ENCODE measurements at regions not wholly inside any gene's neighbourhood (a gene's known extent, or its start where the extent isn't known, plus 50 kb on each side); places are given as distances from the start of the nearest gene placed in this dataset.

GRCh38 chr20:48277266-48277665, 492.0 kb upstream of the SULF2 start:
- no peaks in the 10 kb centered on the region for H3K9me3 ChIP-seq
- no peak overlapping the region for H3K4me3 Mint-ChIP-seq (ENCODE audit: unreplicated experiment)
- no peaks in the 10 kb centered on the region for H3K9me3 Mint-ChIP-seq (ENCODE audit: unreplicated experiment)
- ChIA-PET CTCF (interaction anchor here (0.5 kb wide), 1 partner anchor 50 kb away, joined by 3 read pairs; no protein-coding TSS in a partner anchor), POLR2A (no interaction called here)
- no peaks in the 10 kb centered on the region for H3K27me3 Mint-ChIP-seq (ENCODE audit: insufficient read depth, unreplicated experiment)
- no peaks in the 10 kb centered on the region for H3K36me3 Mint-ChIP-seq (ENCODE audit: insufficient read depth, unreplicated experiment)
- DNase-seq: peak in 1 of 2 experiments; percentile 26
- intact Hi-C loops (cut with micrococcal nuclease; ENCODE audit: unreplicated experiment): loop anchor here (10.0 kb wide), 1 partner anchor 908 kb away; the partner anchor contains the start of gene STAU1
- H3K27ac Mint-ChIP-seq (ENCODE audit: unreplicated experiment): no peak overlapping the region
- peaks cover 26% of the 10 kb centered on the region for H3K4me1 Mint-ChIP-seq (ENCODE audit: low read depth, unreplicated experiment)
- no peak for TF ChIP-seq CTCF (IDR thresholded peaks at IDR 0.05; ENCODE audit: insufficient read depth in 1 of 2, low read depth in 1 of 2, low read length in 1 of 2, severe bottlenecking in 1 of 2, unreplicated experiment in 1 of 2)
- H3K4me1 ChIP-seq: peaks cover 33% of the 10 kb centered on the region
- H3K27me3 ChIP-seq (replicated peaks; ENCODE audit: control insufficient read depth, insufficient read depth, low read length): no peaks in the 10 kb centered on the region
- H3K36me3 ChIP-seq (ENCODE audit: control insufficient read depth, insufficient read depth, low read length): no peaks in the 10 kb centered on the region
- no TSS peak for BruUV-seq (replicated peaks)
- no peak overlapping the region for H3K4me3 ChIP-seq (ENCODE audit: low read depth, low read length)

GRCh38 chr20:48276021-48276342, 490.7 kb upstream of the SULF2 start:
- Mint-ChIP-seq H3K4me1 (ENCODE audit: low read depth, unreplicated experiment) (peaks cover 26% of the 10 kb centered on the region), H3K27me3 (ENCODE audit: insufficient read depth, unreplicated experiment) (no peaks in the 10 kb centered on the region), H3K27ac (ENCODE audit: unreplicated experiment) (peak overlapping the region; percentile 20), H3K36me3 (ENCODE audit: insufficient read depth, unreplicated experiment) (no peaks in the 10 kb centered on the region), H3K4me3 (ENCODE audit: unreplicated experiment) (no peak overlapping the region), H3K9me3 (ENCODE audit: unreplicated experiment) (no peaks in the 10 kb centered on the region)
- BruUV-seq (replicated peaks): no TSS peak
- Histone ChIP-seq H3K4me1 (peaks cover 33% of the 10 kb centered on the region), H3K9me3 (no peaks in the 10 kb centered on the region), H3K4me3 (ENCODE audit: low read depth, low read length) (no peak overlapping the region), H3K27me3 (replicated peaks; ENCODE audit: control insufficient read depth, insufficient read depth, low read length) (no peaks in the 10 kb centered on the region), H3K36me3 (ENCODE audit: control insufficient read depth, insufficient read depth, low read length) (no peaks in the 10 kb centered on the region)
- no peak for TF ChIP-seq CTCF (IDR thresholded peaks at IDR 0.05; ENCODE audit: insufficient read depth in 1 of 2, low read depth in 1 of 2, low read length in 1 of 2, severe bottlenecking in 1 of 2, unreplicated experiment in 1 of 2)
- intact Hi-C loops (cut with micrococcal nuclease; ENCODE audit: unreplicated experiment): loop anchor here (10.0 kb wide), 1 partner anchor 909 kb away; the partner anchor contains the start of gene STAU1
- ChIA-PET CTCF (interaction anchor here (1.4 kb wide), 1 partner anchor 20 kb away, joined by 4 read pairs; no protein-coding TSS in a partner anchor), POLR2A (interaction anchor here (0.5 kb wide), 1 partner anchor 305 kb away, joined by 3 read pairs; no protein-coding TSS in a partner anchor)
- peak in 1 of 2 experiments; percentile 23 for DNase-seq

GRCh38 chr20:48275286-48276020, 490.2 kb upstream of the SULF2 start:
- no peaks in the 10 kb centered on the region for H3K9me3 Mint-ChIP-seq (ENCODE audit: unreplicated experiment)
- POLR2A ChIA-PET: interaction anchor here (0.5 kb wide), 1 partner anchor 305 kb away, joined by 3 read pairs; no protein-coding TSS in a partner anchor
- peaks cover 33% of the 10 kb centered on the region for H3K4me1 ChIP-seq
- no peaks in the 10 kb centered on the region for H3K27me3 ChIP-seq (replicated peaks; ENCODE audit: control insufficient read depth, insufficient read depth, low read length)
- peaks cover 26% of the 10 kb centered on the region for H3K4me1 Mint-ChIP-seq (ENCODE audit: low read depth, unreplicated experiment)
- intact Hi-C loops (cut with micrococcal nuclease; ENCODE audit: unreplicated experiment): loop anchor here (10.0 kb wide), 1 partner anchor 909 kb away; the partner anchor contains the start of gene STAU1
- no TSS peak for BruUV-seq (replicated peaks)
- H3K36me3 ChIP-seq (ENCODE audit: control insufficient read depth, insufficient read depth, low read length): no peaks in the 10 kb centered on the region
- no peaks in the 10 kb centered on the region for H3K9me3 ChIP-seq
- DNase-seq: peak in 1 of 2 experiments; percentile 34
- H3K4me3 Mint-ChIP-seq (ENCODE audit: unreplicated experiment): no peak overlapping the region
- no peak for TF ChIP-seq CTCF (IDR thresholded peaks at IDR 0.05; ENCODE audit: insufficient read depth in 1 of 2, low read depth in 1 of 2, low read length in 1 of 2, severe bottlenecking in 1 of 2, unreplicated experiment in 1 of 2)
- no peak overlapping the region for H3K27ac Mint-ChIP-seq (ENCODE audit: unreplicated experiment)
- no peaks in the 10 kb centered on the region for H3K27me3 Mint-ChIP-seq (ENCODE audit: insufficient read depth, unreplicated experiment)
- CTCF ChIA-PET: interaction anchor here (1.4 kb wide), 1 partner anchor 20 kb away, joined by 4 read pairs; no protein-coding TSS in a partner anchor
- H3K36me3 Mint-ChIP-seq (ENCODE audit: insufficient read depth, unreplicated experiment): no peaks in the 10 kb centered on the region
- no peak overlapping the region for H3K4me3 ChIP-seq (ENCODE audit: low read depth, low read length)

Data from Caco-2 (cell line).